Right atrium auricular region (tissue), 2 donors: ENCODE measurements at regions not wholly inside any gene's neighbourhood (a gene's known extent, or its start where the extent isn't known, plus 50 kb on each side); places are given as distances from the start of the nearest gene placed in this dataset.

Source experiments
- DNase-seq: peaks from one replicate; pipeline ENCODE4 v3.0.0-alpha.2; 2019; ENCODE audit warnings: low spot score
- H3K27ac ChIP-seq, 2 donors: fragments of 200-600 bp; sonication (generic); 1 replicate in 1 of 2; 2 replicates in 1 of 2; pipeline ENCODE4 v1.5.1; 2016 to 2019
- H3K27me3 ChIP-seq, 2 donors: fragments of 200-600 bp; sonication (generic); one replicate each; pipeline versions ENCODE4 v1.5.1 to v1.6.0; 2017 to 2019
- H3K36me3 ChIP-seq: fragments of 200-600 bp; sonication (generic); one replicate; pipeline ENCODE4 v1.5.1; 2016
- H3K4me1 ChIP-seq, 2 donors: fragments of 200-600 bp; sonication (generic); one replicate each; pipeline versions ENCODE4 v1.5.1 to v1.6.0; 2017 to 2019
- H3K4me3 ChIP-seq, 2 donors: fragments of 200-600 bp; sonication (generic); 1 replicate in 1 of 2; 2 replicates in 1 of 2; pipeline ENCODE4 v1.5.1; 2017 to 2019; ENCODE audit warnings: mild to moderate bottlenecking in 1 of 2, moderate library complexity in 1 of 2
- H3K9me3 ChIP-seq, 2 donors: fragments of 200-600 bp; sonication (generic); one replicate each; pipeline ENCODE4 v1.5.1; 2019
- CTCF ChIP-seq, 2 donors: fragments of 200-600 bp; sonication (generic); IDR thresholded peaks; one replicate each; pipeline ENCODE4 v1.5.1; 2019; ENCODE audit warnings: antibody characterized with exemption in 2 of 2

DNA sequence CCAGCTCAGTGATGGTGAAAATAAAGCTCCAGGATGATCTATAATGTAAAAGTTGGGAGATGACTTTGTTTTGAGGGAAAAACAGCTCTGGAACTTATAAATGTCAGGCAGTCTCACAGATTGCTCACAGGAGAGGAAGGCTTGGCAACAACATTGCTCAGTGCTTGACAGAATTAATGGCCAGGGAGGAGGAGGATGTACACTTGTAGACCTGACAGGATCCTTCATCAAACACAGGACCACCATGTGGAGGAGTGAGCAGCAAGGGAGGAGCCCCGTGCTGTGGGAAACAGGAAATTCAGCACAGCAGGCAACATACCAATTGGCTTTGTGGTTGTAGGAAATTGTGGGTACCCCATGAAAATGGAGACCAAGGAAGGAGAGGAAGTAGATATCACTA, 291.8 kb upstream of the CAMK1G start:
- H3K4me1 ChIP-seq, result no peaks in the 10 kb centered on the region
- no peaks in the 10 kb centered on the region for H3K36me3 ChIP-seq
- H3K9me3 ChIP-seq, result no peaks in the 10 kb centered on the region
- H3K27me3 ChIP-seq, result no peaks in the 10 kb centered on the region
- no peak for TF ChIP-seq CTCF (IDR thresholded peaks at IDR 0.05)
- DNase-seq, result no peak
- H3K4me3 ChIP-seq, result no peak overlapping the region
- no peak overlapping the region for H3K27ac ChIP-seq

DNA sequence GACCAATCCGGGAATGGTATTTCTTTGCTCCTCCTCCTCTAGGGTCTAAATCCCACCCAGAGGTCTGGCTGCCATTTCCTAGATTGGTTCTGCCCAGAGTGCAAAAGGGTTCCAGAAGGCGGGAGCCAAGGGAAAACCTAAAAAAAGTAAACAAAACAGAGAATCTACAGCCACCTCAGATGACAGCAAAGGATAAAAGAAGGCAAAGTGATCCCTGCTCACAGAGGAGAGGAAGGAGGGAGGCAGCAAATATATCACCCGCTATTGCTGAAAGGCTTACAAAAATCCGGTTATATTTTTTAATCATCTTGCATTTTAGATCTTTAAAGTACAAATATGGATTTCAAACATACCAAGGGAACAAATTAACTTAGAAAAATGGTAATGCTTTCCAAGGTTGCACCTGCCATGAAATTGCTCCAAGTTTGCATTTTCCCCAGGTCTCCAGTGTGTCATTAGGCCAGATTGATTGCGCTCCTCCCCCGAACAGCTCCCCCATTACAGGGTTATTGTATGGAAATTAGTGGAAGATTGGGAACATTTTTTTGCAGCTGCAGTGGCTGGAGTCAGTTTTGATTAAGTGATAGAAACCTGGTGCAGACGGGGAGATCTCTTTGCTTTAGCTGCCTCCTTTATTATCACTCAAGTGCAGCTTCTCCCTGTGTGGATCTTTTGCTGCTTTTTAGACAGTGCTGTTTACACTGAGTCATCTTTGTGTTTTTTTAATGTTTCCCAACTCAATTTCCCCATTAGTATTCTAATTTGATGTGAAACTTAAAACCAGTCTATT, 280.5 kb upstream of the CAMK1G start:
- no peaks in the 10 kb centered on the region for H3K9me3 ChIP-seq
- no peak overlapping the region for H3K4me3 ChIP-seq
- no peak for TF ChIP-seq CTCF (IDR thresholded peaks at IDR 0.05)
- no peak for DNase-seq
- H3K27me3 ChIP-seq, result no peaks in the 10 kb centered on the region
- no peak overlapping the region for H3K27ac ChIP-seq
- no peaks in the 10 kb centered on the region for H3K4me1 ChIP-seq
- H3K36me3 ChIP-seq, result no peaks in the 10 kb centered on the region

DNA sequence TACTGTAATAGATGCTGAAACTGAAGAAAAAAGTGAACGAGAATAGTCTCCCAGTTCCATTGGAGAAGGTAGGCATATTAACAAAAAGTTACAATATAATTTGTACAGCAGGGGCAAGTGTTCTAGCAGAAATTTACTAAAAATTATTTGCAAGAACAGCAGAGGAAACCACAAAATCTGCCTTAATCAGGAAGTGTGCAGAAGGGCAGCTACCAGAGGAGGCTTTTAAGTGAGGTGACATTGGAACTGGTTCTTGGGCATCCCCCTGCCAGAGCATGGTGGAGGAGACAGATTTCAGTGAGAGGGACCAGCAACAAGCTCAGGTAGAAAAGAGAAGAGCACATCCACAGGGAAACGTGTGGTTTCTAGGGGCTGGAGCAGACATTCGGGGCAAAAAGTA, 279.3 kb upstream of the CAMK1G start:
- Histone ChIP-seq H3K9me3 (no peaks in the 10 kb centered on the region), H3K27ac (no peak overlapping the region), H3K27me3 (no peaks in the 10 kb centered on the region), H3K4me3 (no peak overlapping the region), H3K36me3 (no peaks in the 10 kb centered on the region), H3K4me1 (no peaks in the 10 kb centered on the region)
- no peak for TF ChIP-seq CTCF (IDR thresholded peaks at IDR 0.05)
- no peak for DNase-seq

DNA sequence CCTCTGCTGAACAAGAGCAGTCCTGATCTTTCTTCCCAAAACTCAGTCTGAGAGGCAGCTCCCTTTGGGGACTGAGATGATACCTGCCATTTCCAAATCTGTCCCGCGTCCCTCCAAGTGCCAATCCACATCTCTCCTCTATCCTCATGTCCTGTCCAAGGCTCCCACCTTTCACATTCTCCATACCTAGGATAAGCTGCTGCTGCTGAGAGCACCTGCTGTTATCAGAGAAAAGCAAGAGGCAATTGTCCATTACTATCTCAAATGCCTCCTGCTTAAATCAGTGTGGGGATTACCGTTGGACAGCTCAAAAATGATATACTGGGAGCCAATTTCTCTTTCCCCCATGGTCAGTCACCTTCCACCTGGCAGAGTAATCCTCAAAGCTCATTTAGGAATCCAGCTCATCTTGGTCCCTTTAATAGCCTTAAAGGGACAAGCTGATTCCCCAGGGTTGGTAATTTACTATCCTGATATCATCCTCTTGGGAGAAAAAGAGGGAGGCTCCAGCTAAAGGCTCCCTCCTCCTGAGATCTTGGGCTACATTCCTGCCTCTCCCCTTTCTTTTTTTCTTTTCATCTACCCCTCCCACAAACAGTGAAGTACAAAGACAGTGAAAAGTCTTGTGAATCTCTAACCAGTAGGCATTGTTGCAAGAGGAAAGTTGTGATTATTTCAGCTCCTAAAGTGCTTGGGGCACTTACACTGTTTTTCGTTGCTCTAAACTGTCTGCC, 278.1 kb upstream of the CAMK1G start:
- TF ChIP-seq CTCF (IDR thresholded peaks at IDR 0.05), result no peak
- H3K4me3 ChIP-seq, result no peak overlapping the region
- no peak for DNase-seq
- H3K36me3 ChIP-seq, result no peaks in the 10 kb centered on the region
- H3K27me3 ChIP-seq, result no peaks in the 10 kb centered on the region
- no peaks in the 10 kb centered on the region for H3K9me3 ChIP-seq
- H3K4me1 ChIP-seq, result no peaks in the 10 kb centered on the region
- H3K27ac ChIP-seq, result no peak overlapping the region

DNA sequence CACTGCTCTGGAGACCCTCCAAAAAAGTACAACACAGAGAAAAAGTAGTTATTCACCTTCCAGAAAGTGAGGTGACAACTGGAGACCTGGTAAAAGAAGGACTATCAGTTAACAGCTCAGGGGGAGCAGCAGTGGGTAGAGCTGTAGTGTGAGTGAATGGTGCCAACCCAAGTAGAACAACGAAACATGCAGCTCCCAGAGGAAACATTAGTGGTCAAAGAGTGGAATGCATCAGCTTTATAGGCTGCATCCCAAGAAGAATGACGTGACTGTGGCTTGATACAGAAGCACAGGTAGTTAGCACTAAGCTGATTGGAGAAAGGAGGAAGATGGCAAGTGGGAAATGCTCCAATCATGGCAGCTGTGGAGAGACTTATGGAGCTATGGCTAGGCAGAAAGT, 275.7 kb upstream of the CAMK1G start:
- Histone ChIP-seq H3K4me3 (no peak overlapping the region), H3K27ac (no peak overlapping the region), H3K9me3 (no peaks in the 10 kb centered on the region), H3K36me3 (no peaks in the 10 kb centered on the region), H3K4me1 (no peaks in the 10 kb centered on the region), H3K27me3 (no peaks in the 10 kb centered on the region)
- DNase-seq, result no peak
- no peak for TF ChIP-seq CTCF (IDR thresholded peaks at IDR 0.05)
